Activated CD8-positive, alpha-beta memory T cell treated with anti-CD3 and anti-CD28 coated beads, Interleukin-2, amount 50 U/mL, for 48 hours (primary cell): ENCODE measurements at regions not wholly inside any gene's neighbourhood (a gene's known extent, or its start where the extent isn't known, plus 50 kb on each side); places are given as distances from the start of the nearest gene placed in this dataset.
"Not testable (repeated sequence)": the region's sequence is repeated elsewhere in the genome, so short reads cannot be mapped to it uniquely, and the experiment has no call there.

ENCODE experiments used
- DNase-seq: peaks from one replicate; pipeline ENCODE4 v3.0.0-alpha.2; 2020

GRCh38 chr1:189718147-189718795 lies 759.4 kb downstream of the BRINP3 start:
- not testable (repeated sequence) for DNase-seq

GRCh38 chr1:189726806-189727205 lies 750.9 kb downstream of the BRINP3 start:
- DNase-seq, result no peak

- no peak for DNase-seq
These were observed 726.4 kb downstream of the BRINP3 start for GRCh38 chr1:189751311-189751710.

- DNase-seq, result no peak
These were observed 725.1 kb downstream of the BRINP3 start for GRCh38 chr1:189752461-189752995.

- not testable (repeated sequence) for DNase-seq
These were observed 722.6 kb downstream of the BRINP3 start for GRCh38 chr1:189755100-189755499.

- no peak for DNase-seq
These were observed 713.0 kb downstream of the BRINP3 start for GRCh38 chr1:189764391-189765320.

- DNase-seq, result no peak
These were observed 708.2 kb downstream of the BRINP3 start for GRCh38 chr1:189769448-189769847.

GRCh38 chr1:189774721-189775287 lies 702.9 kb downstream of the BRINP3 start:
- no peak for DNase-seq

GRCh38 chr1:189775343-189775742 lies 702.3 kb downstream of the BRINP3 start:
- no peak for DNase-seq

GRCh38 chr1:189779034-189779433 lies 698.6 kb downstream of the BRINP3 start:
- DNase-seq, result no peak

- no peak for DNase-seq
These were observed 695.4 kb downstream of the BRINP3 start for GRCh38 chr1:189782295-189782694.

- DNase-seq, result no peak
These were observed 694.2 kb downstream of the BRINP3 start for GRCh38 chr1:189783456-189783855.

- DNase-seq, result no peak
These were observed 690.9 kb downstream of the BRINP3 start for GRCh38 chr1:189786761-189787160.

- no peak for DNase-seq
These were observed 690.5 kb downstream of the BRINP3 start for GRCh38 chr1:189787201-189787600.

- DNase-seq, result no peak
These were observed 687.3 kb downstream of the BRINP3 start for GRCh38 chr1:189790335-189790734.

GRCh38 chr1:189803364-189803763 lies 674.3 kb downstream of the BRINP3 start:
- DNase-seq, result no peak

- no peak for DNase-seq
These were observed 673.3 kb downstream of the BRINP3 start for GRCh38 chr1:189804352-189804751.

- no peak for DNase-seq
These were observed 671.9 kb downstream of the BRINP3 start for GRCh38 chr1:189805735-189806134.

GRCh38 chr1:189810639-189811038 lies 667.0 kb downstream of the BRINP3 start:
- DNase-seq, result not testable (repeated sequence)

GRCh38 chr1:189811960-189812359 lies 665.7 kb downstream of the BRINP3 start:
- no peak for DNase-seq

GRCh38 chr1:189816558-189816957 lies 661.1 kb downstream of the BRINP3 start:
- DNase-seq, result no peak

- no peak for DNase-seq
These were observed 657.9 kb downstream of the BRINP3 start for GRCh38 chr1:189819751-189820150.

GRCh38 chr1:189821833-189822232 lies 655.8 kb downstream of the BRINP3 start:
- DNase-seq, result no peak

- no peak for DNase-seq
These were observed 642.9 kb downstream of the BRINP3 start for GRCh38 chr1:189834813-189835212.
